ENCODE measurements at regions not wholly inside any gene's neighbourhood (a gene's known extent, or its start where the extent isn't known, plus 50 kb on each side); places are given as distances from the start of the nearest gene placed in this dataset.
A peak's percentile ranks its signal among the peaks of the same experiment; 100 is the strongest.

DNA sequence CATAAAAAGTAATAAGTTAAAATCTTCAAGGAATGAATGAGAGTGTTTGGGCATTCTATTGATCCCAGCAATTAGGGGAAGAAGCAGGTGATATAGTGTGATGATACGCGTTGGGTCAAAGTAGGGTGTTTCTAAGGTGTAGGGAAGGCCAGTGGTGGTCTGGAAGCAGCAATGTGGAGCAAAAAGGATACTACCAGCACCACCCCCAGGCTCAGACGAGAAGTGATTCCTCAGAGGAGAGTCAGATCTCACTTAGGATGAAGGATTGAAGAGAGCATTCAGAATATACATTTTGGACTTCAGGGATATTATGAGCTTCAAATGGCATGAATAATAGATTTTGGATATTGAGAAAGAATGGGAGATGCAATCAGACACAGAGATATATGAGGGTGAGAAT is 497.6 kb downstream of the RMST start:
- FAIRE-seq (no peak), DNase-seq (ENCODE audit: insufficient read length, low spot score) (no peak)
- TF ChIP-seq, protein P1, sequence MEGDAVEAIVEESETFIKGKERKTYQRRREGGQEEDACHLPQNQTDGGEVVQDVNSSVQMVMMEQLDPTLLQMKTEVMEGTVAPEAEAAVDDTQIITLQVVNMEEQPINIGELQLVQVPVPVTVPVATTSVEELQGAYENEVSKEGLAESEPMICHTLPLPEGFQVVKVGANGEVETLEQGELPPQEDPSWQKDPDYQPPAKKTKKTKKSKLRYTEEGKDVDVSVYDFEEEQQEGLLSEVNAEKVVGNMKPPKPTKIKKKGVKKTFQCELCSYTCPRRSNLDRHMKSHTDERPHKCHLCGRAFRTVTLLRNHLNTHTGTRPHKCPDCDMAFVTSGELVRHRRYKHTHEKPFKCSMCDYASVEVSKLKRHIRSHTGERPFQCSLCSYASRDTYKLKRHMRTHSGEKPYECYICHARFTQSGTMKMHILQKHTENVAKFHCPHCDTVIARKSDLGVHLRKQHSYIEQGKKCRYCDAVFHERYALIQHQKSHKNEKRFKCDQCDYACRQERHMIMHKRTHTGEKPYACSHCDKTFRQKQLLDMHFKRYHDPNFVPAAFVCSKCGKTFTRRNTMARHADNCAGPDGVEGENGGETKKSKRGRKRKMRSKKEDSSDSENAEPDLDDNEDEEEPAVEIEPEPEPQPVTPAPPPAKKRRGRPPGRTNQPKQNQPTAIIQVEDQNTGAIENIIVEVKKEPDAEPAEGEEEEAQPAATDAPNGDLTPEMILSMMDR (IDR thresholded peaks at IDR 0.05; ENCODE audit: insufficient read depth, missing control alignments): no peak

DNA sequence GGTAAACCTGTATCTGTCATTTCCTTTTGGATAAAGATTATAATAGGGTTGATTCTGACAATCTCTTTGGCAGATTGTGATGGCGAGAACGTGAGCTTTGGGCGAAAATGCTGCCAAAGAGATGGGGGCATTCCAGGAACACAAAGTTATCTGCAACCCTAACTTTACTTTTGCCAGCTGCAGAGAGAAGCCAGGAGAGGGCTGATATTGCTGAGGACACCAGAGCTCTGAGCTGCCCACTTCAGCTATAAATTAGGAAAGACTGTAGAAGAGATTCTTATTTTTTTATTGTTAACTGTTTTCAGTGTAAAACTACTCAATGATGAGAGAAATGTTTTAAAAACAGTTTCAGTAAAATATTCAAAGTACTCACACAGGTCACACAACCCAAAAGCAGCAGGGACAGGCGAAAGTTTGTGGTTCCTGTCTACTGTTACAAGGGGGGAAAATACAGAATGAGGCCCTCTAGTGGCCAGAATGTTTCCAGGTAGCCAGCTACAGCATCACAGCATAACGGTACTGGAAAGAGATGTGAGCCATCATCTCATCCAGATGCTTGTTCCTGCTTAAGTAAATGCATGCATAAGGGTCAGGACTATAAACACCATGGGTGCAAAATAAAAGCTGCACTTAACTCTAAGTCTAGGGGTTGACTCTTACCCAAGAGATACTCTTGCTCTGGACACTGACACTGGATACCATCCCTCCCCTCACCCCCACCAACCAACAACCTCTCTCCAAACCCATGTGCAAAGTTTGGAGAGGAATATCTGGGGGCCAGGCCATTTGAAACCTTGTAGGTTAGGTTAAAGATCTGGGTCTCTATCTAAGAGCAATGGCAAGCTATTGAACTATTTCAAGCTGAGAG is 498.4 kb downstream of the RMST start:
- FAIRE-seq (no peak), DNase-seq (ENCODE audit: insufficient read length, low spot score) (no peak)
- TF ChIP-seq, protein P1 (IDR thresholded peaks at IDR 0.05; ENCODE audit: insufficient read depth, missing control alignments): peak; percentile 64

DNA sequence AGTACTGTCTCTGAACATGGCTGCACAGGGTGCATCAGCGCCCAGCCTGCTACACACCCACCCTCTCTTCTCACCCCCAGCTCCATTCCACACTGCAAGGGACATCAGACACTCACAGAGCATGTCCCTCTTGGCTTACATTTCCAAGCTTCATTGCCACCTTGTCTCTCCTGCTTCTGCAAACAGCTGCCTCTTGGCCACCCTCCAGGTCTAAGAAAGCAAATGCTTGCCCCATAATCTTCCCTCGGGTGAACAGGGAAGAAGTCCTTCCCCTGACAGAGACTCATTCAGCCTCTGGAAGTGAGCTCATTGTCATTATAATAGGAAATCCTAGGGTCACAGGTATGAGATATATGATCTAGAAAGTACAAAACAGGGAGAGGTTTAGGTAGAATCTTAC is 505.2 kb downstream of the RMST start:
- TF ChIP-seq, protein P1 (IDR thresholded peaks at IDR 0.05; ENCODE audit: insufficient read depth, missing control alignments): no peak
- DNase-seq (ENCODE audit: insufficient read length, low spot score) (no peak), FAIRE-seq (no peak)

DNA sequence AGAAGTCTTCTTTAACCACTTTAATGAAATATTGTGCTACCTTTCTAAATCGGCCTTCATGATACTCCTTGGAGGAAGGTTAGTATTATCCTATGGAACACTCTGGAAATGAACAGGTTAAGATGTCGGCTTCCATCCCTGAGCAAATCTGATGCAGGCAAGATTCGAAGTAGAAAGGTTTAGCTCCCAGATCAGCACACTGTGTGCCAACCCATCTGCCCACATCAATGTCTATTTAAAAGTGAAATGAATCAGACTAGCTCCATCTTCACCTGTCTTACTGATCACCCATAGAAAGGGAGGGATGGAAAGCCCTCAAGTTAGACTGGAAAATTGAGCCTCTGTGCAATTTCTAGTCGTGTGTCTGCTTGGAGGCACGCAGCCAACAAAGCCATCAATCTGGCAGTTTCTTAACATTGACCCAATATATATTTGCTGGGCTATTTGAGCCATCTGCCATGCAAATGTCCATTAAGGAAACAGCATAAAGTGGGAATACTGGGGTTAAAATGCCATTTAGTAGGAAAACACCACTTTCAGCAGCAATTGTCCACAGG is 506.1 kb downstream of the RMST start:
- TF ChIP-seq, protein P1 (IDR thresholded peaks at IDR 0.05; ENCODE audit: insufficient read depth, missing control alignments): no peak
- no peak for DNase-seq (ENCODE audit: insufficient read length, low spot score)
- no peak for FAIRE-seq

DNA sequence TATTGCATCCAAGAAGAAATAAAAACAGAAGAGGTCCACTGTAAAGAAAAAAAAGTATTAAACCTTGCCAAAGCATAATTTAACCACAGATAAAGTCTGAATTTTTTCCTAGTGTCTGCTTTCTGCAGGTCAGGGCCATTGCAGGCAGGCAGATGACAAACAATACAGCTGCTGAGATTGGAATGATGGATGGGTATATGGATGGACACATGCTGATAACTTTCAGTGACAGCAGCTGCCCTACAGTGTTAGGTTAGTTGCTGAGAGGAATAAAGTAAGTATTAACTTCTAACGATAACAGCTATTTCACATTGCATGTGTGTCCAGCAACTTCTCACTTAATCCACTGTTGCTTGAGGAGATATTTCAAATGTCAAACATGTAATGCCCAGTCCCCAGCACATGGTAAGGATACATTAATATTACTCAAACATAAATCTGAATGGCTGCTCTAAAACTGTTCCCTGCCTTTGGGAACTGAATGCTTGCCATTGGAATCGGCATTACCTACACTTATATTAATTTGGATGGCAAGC is 515.3 kb downstream of the RMST start:
- TF ChIP-seq, protein P1 (IDR thresholded peaks at IDR 0.05; ENCODE audit: insufficient read depth, missing control alignments): no peak
- no peak for DNase-seq (ENCODE audit: insufficient read length, low spot score)
- FAIRE-seq: no peak

DNA sequence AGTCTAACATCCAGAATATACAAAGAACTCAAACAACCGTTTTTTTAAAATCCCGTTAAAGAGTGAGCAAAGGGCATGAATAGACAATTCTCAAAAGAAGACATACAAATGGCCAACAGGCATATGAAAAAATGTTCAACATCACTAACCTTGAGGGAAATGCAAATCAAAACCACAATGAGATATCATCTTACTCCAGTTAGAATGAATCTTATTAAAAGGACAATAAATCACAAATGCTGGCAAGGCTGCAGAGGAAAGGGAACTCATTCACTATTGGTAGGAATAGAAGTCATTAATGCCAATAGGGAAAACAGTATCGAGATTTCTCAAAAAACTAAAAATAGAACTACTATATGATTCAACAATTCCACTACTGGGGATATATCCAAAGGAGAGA is 520.1 kb downstream of the RMST start:
- TF ChIP-seq, protein P1 (IDR thresholded peaks at IDR 0.05; ENCODE audit: insufficient read depth, missing control alignments): no peak
- FAIRE-seq (no peak), DNase-seq (ENCODE audit: insufficient read length, low spot score) (no peak)

DNA sequence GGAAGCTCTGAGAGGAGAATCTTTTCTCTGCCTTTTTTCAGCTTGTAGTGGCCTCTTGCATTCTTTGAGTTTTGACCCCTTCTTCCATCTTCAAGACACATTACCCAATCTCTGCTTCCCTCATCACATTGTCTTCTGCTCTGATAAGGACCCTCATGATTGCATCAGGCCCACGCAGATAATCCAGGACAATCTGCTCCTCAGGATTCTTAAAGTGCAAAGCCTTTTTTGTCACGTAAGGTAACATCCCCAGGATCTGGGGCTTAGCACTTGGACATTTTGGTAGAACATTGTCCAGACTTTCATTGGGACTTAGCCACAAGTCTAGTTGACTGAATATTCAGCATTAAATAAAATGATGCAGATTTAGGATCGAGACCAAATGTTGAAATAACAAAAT is 521.2 kb downstream of the RMST start:
- FAIRE-seq (no peak), DNase-seq (ENCODE audit: insufficient read length, low spot score) (no peak)
- TF ChIP-seq, protein P1 (IDR thresholded peaks at IDR 0.05; ENCODE audit: insufficient read depth, missing control alignments): no peak
